ENCODE measurements at regions not wholly inside any gene's neighbourhood (a gene's known extent, or its start where the extent isn't known, plus 50 kb on each side); places are given as distances from the start of the nearest gene placed in this dataset.

DNA sequence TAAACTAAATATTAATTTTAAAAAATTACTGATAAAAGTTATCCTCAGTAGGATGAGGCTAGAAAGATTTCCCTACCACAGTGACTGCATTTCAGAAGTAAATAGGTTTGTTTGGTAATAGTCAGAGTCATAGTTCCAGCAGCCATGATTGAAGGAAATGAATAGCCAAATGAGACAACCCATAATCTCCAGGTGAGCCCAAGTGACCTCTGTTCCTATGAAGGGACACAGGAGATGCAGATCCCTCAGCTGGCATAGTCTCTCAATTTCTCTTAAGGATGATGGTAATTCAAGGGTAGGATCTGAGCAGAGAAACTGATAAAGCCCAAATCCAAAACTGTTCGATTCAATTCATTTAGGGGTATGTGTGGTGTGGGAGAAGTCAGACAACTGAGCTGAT lies 461.8 kb downstream of the RAP2B start:
- no peak overlapping the region for H3K4me3 ChIP-seq (ENCODE audit: control insufficient read depth in 1 of 7, extremely low read depth in 1 of 7, insufficient read depth in 4 of 7, low read depth in 2 of 7, low read length in 6 of 7)
- CTCF ChIA-PET = interaction anchor here (1.2 to 1.5 kb wide), 2 partner anchors 10 to 16 kb away, joined by 4 read pairs; no protein-coding TSS in a partner anchor
- H3K27ac ChIP-seq (ENCODE audit: insufficient read depth in 1 of 2, low read depth in 1 of 2, low read length in 2 of 2, poor library complexity in 1 of 2, severe bottlenecking in 2 of 2) = no peak overlapping the region
- peaks cover 0 to 4% (median 0%) of the 10 kb centered on the region in 5 experiments for H3K9me3 ChIP-seq (ENCODE audit: control extremely low read depth in 1 of 5, control insufficient read depth in 4 of 5, insufficient read depth in 2 of 5, low read depth in 1 of 5, low read length in 4 of 5)
- H3K36me3 ChIP-seq (ENCODE audit: control insufficient read depth in 4 of 4, insufficient read depth in 4 of 4, low read length in 3 of 4) = no peaks in the 10 kb centered on the region
- POLR2A ChIA-PET = no interaction called here
- no peak for DNase-seq
- H3K27me3 ChIP-seq (replicated peaks in 2 of 5; ENCODE audit: control insufficient read depth in 4 of 5, insufficient read depth in 5 of 5, low read length in 4 of 5) = no peaks in the 10 kb centered on the region
- H3K4me1 ChIP-seq (ENCODE audit: control extremely low read depth in 1 of 4, control insufficient read depth in 4 of 4, insufficient read depth in 4 of 4, low read length in 3 of 4) = peaks cover 5 to 30% (median 15%) of the 10 kb centered on the region in 4 experiments
- WGBS (ENCODE audit: insufficient coverage) = 100% methylated on average over 1 of the region's 1 CpG

DNA sequence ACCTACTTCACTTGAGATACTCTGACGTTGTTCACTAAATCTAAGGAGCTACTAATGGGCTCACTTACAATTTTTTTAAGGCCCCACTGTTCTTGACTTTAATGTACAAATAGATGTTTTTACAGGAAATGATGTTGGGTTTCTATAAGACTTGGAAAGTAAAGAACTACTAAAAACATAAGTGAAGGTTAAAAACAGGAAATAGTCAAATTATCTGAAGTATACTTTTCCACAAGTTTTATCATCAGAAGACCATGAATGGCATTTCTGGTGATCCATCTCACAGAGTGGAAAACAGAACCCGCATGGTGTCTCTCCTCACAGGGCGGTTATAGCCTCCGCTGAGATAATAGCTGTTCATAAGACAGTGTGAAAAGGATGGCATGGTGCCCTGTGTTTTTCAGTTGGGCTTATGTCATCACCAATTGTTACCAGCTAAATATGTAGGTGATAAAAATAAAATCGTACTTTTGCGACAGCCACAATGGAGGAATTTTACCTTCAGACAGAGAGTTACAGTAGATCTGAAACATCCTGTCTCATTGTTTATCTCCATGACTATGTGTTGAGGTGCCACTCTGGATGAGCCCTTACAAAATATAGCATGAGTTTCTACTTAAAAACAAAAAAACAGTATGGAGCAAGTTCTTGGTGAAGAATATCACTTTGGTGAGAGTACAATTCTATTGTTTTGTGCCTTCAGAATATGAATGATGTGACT lies 462.4 kb downstream of the RAP2B start:
- no peak overlapping the region for H3K27ac ChIP-seq (ENCODE audit: insufficient read depth in 1 of 2, low read depth in 1 of 2, low read length in 2 of 2, poor library complexity in 1 of 2, severe bottlenecking in 2 of 2)
- H3K4me3 ChIP-seq (ENCODE audit: control insufficient read depth in 1 of 7, extremely low read depth in 1 of 7, insufficient read depth in 4 of 7, low read depth in 2 of 7, low read length in 6 of 7) = no peak overlapping the region
- peaks cover 0 to 4% (median 0%) of the 10 kb centered on the region in 5 experiments for H3K9me3 ChIP-seq (ENCODE audit: control extremely low read depth in 1 of 5, control insufficient read depth in 4 of 5, insufficient read depth in 2 of 5, low read depth in 1 of 5, low read length in 4 of 5)
- DNase-seq = peak in 1 of 3 donors; percentile 19
- H3K27me3 ChIP-seq (replicated peaks in 2 of 5; ENCODE audit: control insufficient read depth in 4 of 5, insufficient read depth in 5 of 5, low read length in 4 of 5) = no peaks in the 10 kb centered on the region
- WGBS (ENCODE audit: insufficient coverage) = 100% methylated on average over 2 of the region's 6 CpGs
- POLR2A ChIA-PET = no interaction called here
- CTCF ChIA-PET = interaction anchor here (1.2 to 1.5 kb wide), 2 partner anchors 10 to 15 kb away, joined by 4 read pairs; no protein-coding TSS in a partner anchor
- H3K36me3 ChIP-seq (ENCODE audit: control insufficient read depth in 4 of 4, insufficient read depth in 4 of 4, low read length in 3 of 4) = no peaks in the 10 kb centered on the region
- peaks cover 7 to 32% (median 20%) of the 10 kb centered on the region in 4 experiments for H3K4me1 ChIP-seq (ENCODE audit: control extremely low read depth in 1 of 4, control insufficient read depth in 4 of 4, insufficient read depth in 4 of 4, low read length in 3 of 4)

DNA sequence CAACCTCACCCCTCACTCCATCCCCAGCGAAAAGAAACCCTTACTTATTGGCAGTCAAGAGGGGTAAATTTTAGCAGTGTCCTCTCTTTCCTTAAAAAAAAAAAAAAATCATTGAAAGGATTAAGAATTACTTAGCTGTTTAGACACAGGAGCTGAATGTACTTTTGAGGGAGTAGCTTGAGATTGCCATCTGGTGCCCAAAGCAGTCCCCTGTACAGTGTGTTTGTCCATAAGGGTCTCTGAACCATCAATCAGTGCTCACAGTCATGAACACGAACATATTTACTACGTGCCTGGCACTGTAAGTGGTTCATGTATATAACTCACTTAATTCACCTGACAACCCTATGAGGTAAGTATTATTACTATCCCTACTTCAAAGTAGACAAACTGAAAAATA lies 463.5 kb downstream of the RAP2B start:
- H3K27ac ChIP-seq (ENCODE audit: insufficient read depth in 1 of 2, low read depth in 1 of 2, low read length in 2 of 2, poor library complexity in 1 of 2, severe bottlenecking in 2 of 2) = no peak overlapping the region
- ChIA-PET POLR2A (no interaction called here), CTCF (interaction anchor here (0.7 kb wide), 1 partner anchor 665 kb away, joined by 3 read pairs; no protein-coding TSS in a partner anchor)
- H3K4me1 ChIP-seq (ENCODE audit: control extremely low read depth in 1 of 4, control insufficient read depth in 4 of 4, insufficient read depth in 4 of 4, low read length in 3 of 4) = peaks cover 7 to 32% (median 20%) of the 10 kb centered on the region in 4 experiments
- DNase-seq = peak in 1 of 3 donors; percentile 14
- H3K9me3 ChIP-seq (ENCODE audit: control extremely low read depth in 1 of 5, control insufficient read depth in 4 of 5, insufficient read depth in 2 of 5, low read depth in 1 of 5, low read length in 4 of 5) = peaks cover 0 to under 1% (median 0%) of the 10 kb centered on the region in 5 experiments
- WGBS (ENCODE audit: insufficient coverage) = no CpG with 5 or more reads among the region's 3 CpGs
- no peak overlapping the region for H3K4me3 ChIP-seq (ENCODE audit: control insufficient read depth in 1 of 7, extremely low read depth in 1 of 7, insufficient read depth in 4 of 7, low read depth in 2 of 7, low read length in 6 of 7)
- H3K36me3 ChIP-seq (ENCODE audit: control insufficient read depth in 4 of 4, insufficient read depth in 4 of 4, low read length in 3 of 4) = no peaks in the 10 kb centered on the region
- H3K27me3 ChIP-seq (replicated peaks in 2 of 5; ENCODE audit: control insufficient read depth in 4 of 5, insufficient read depth in 5 of 5, low read length in 4 of 5) = no peaks in the 10 kb centered on the region

DNA sequence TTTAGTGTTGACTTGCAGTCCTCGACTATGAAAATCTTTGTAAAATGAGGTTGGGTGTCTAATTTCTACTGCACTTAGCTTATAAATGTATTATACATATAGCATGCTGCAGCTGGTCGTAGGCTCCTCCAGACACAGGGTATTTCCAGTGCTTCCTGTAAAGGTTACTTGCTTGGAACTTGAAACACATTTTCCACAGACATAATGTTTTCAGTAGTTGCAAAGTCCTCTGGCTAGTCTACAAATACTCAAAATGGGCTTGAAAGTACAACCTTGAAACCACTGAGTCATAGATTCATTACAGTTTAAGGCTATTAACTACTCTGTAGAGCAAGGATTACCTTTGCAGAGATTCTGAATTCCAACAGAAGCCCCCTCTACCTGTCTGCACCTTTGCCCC lies 464.1 kb downstream of the RAP2B start:
- Histone ChIP-seq H3K36me3 (ENCODE audit: control insufficient read depth in 4 of 4, insufficient read depth in 4 of 4, low read length in 3 of 4) (no peaks in the 10 kb centered on the region), H3K27ac (ENCODE audit: insufficient read depth in 1 of 2, low read depth in 1 of 2, low read length in 2 of 2, poor library complexity in 1 of 2, severe bottlenecking in 2 of 2) (no peak overlapping the region), H3K4me1 (ENCODE audit: control extremely low read depth in 1 of 4, control insufficient read depth in 4 of 4, insufficient read depth in 4 of 4, low read length in 3 of 4) (peaks cover 7 to 32% (median 20%) of the 10 kb centered on the region in 4 experiments), H3K27me3 (replicated peaks in 2 of 5; ENCODE audit: control insufficient read depth in 4 of 5, insufficient read depth in 5 of 5, low read length in 4 of 5) (no peaks in the 10 kb centered on the region), H3K9me3 (ENCODE audit: control extremely low read depth in 1 of 5, control insufficient read depth in 4 of 5, insufficient read depth in 2 of 5, low read depth in 1 of 5, low read length in 4 of 5) (no peaks in the 10 kb centered on the region), H3K4me3 (ENCODE audit: control insufficient read depth in 1 of 7, extremely low read depth in 1 of 7, insufficient read depth in 4 of 7, low read depth in 2 of 7, low read length in 6 of 7) (no peak overlapping the region)
- WGBS (ENCODE audit: insufficient coverage) = 100% methylated on average over 1 of the region's 2 CpGs
- ChIA-PET CTCF (interaction anchor here (1.2 kb wide), 1 partner anchor 16 kb away, joined by 3 read pairs; no protein-coding TSS in a partner anchor), POLR2A (no interaction called here)
- no peak for DNase-seq

DNA sequence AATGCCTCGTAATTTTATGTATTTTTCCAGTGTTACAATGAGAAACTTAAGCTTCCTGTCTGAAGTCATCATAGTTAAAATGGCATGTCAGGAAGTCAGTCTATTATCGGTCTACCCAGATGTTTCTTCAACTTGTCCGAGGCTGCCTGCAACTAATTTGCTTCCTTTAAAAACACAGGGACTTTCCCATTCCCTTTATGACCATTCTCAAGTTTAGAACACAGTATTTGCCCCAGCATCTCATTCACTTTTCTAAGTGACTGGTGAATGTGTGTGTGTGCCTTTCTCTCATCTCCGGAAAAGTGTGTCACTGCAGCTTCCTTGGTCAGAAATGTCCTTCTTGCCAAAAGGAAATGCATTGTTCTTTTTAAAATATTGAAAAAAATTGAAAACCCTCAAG lies 466.6 kb downstream of the RAP2B start:
- H3K36me3 ChIP-seq (ENCODE audit: control insufficient read depth in 4 of 4, insufficient read depth in 4 of 4, low read length in 3 of 4) = no peaks in the 10 kb centered on the region
- H3K4me1 ChIP-seq (ENCODE audit: control extremely low read depth in 1 of 4, control insufficient read depth in 4 of 4, insufficient read depth in 4 of 4, low read length in 3 of 4) = peaks cover 5 to 22% (median 14%) of the 10 kb centered on the region in 4 experiments
- peak overlapping the region in 4 of 7 experiments; percentile 1 to 45 (median 36) for H3K4me3 ChIP-seq (ENCODE audit: control insufficient read depth in 1 of 7, extremely low read depth in 1 of 7, insufficient read depth in 4 of 7, low read depth in 2 of 7, low read length in 6 of 7)
- POLR2A ChIA-PET = no interaction called here
- H3K27ac ChIP-seq (ENCODE audit: insufficient read depth in 1 of 2, low read depth in 1 of 2, low read length in 2 of 2, poor library complexity in 1 of 2, severe bottlenecking in 2 of 2) = peak overlapping the region in 1 of 2 experiments; percentile 18
- WGBS (ENCODE audit: insufficient coverage) = 0% methylated on average over 2 of the region's 4 CpGs
- H3K27me3 ChIP-seq (replicated peaks in 2 of 5; ENCODE audit: control insufficient read depth in 4 of 5, insufficient read depth in 5 of 5, low read length in 4 of 5) = no peaks in the 10 kb centered on the region
- no peaks in the 10 kb centered on the region for H3K9me3 ChIP-seq (ENCODE audit: control extremely low read depth in 1 of 5, control insufficient read depth in 4 of 5, insufficient read depth in 2 of 5, low read depth in 1 of 5, low read length in 4 of 5)
- CTCF ChIA-PET = no interaction called here
- DNase-seq = peak; percentile 68 to 97 (median 94)

DNA sequence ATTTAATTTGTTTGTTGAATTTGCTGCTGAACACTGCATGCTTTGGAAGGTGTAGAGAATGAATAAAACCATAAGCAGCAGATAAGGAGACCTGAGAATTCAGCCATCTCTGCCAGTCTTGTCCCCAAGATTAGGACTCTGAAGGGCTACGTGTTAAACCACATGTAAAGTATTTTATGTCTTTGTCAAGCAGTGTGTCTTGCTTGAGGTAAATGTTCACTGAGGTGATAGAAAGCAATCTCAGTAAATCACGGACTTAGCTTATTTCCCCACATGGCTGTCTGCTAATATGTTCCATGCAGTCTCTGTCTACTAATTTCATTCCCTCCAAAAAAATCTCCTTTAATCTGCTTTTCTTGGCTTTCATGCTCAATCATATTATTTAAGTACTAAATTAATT lies 467.1 kb downstream of the RAP2B start:
- POLR2A ChIA-PET = no interaction called here
- Histone ChIP-seq H3K27ac (ENCODE audit: insufficient read depth in 1 of 2, low read depth in 1 of 2, low read length in 2 of 2, poor library complexity in 1 of 2, severe bottlenecking in 2 of 2) (peak overlapping the region in 1 of 2 experiments; percentile 18), H3K9me3 (ENCODE audit: control extremely low read depth in 1 of 5, control insufficient read depth in 4 of 5, insufficient read depth in 2 of 5, low read depth in 1 of 5, low read length in 4 of 5) (no peaks in the 10 kb centered on the region)

DNA sequence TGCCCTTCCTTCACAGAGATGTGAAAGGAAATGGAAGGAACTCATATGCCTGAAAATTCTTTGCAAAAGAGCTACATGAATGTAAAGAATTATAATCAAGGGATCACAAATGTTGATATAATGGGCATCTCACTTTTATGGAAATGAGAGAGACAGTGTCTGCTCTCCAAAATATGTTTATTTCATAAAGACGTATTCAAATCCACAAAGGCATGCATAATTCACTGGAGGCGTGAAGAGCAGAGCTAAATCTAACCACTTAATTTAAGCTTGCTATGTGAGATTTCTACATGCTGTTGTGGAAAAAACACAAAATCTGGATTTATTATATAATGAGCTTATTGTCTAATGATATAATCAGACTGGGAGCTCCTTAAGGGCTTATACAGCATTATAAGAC lies 469.1 kb downstream of the RAP2B start:
- H3K27ac ChIP-seq (ENCODE audit: insufficient read depth in 1 of 2, low read depth in 1 of 2, low read length in 2 of 2, poor library complexity in 1 of 2, severe bottlenecking in 2 of 2) = no peak overlapping the region
- peaks cover 5 to 19% (median 12%) of the 10 kb centered on the region in 4 experiments for H3K4me1 ChIP-seq (ENCODE audit: control extremely low read depth in 1 of 4, control insufficient read depth in 4 of 4, insufficient read depth in 4 of 4, low read length in 3 of 4)
- no peak overlapping the region for H3K4me3 ChIP-seq (ENCODE audit: control insufficient read depth in 1 of 7, extremely low read depth in 1 of 7, insufficient read depth in 4 of 7, low read depth in 2 of 7, low read length in 6 of 7)
- no CpG with 5 or more reads among the region's 2 CpGs for WGBS (ENCODE audit: insufficient coverage)
- H3K27me3 ChIP-seq (replicated peaks in 2 of 5; ENCODE audit: control insufficient read depth in 4 of 5, insufficient read depth in 5 of 5, low read length in 4 of 5) = no peaks in the 10 kb centered on the region
- no peaks in the 10 kb centered on the region for H3K9me3 ChIP-seq (ENCODE audit: control extremely low read depth in 1 of 5, control insufficient read depth in 4 of 5, insufficient read depth in 2 of 5, low read depth in 1 of 5, low read length in 4 of 5)
- POLR2A ChIA-PET = no interaction called here
- H3K36me3 ChIP-seq (ENCODE audit: control insufficient read depth in 4 of 4, insufficient read depth in 4 of 4, low read length in 3 of 4) = no peaks in the 10 kb centered on the region
- CTCF ChIA-PET = no interaction called here
- DNase-seq = no peak

More for the DNA sequence above, 467.1 kb downstream of the RAP2B start:
- CTCF ChIA-PET = interaction anchor here (1.6 kb wide), 1 partner anchor 16 kb away, joined by 4 read pairs; no protein-coding TSS in a partner anchor
- no peak for DNase-seq
- Histone ChIP-seq H3K4me1 (ENCODE audit: control extremely low read depth in 1 of 4, control insufficient read depth in 4 of 4, insufficient read depth in 4 of 4, low read length in 3 of 4) (peaks cover 5 to 19% (median 14%) of the 10 kb centered on the region in 4 experiments), H3K36me3 (ENCODE audit: control insufficient read depth in 4 of 4, insufficient read depth in 4 of 4, low read length in 3 of 4) (no peaks in the 10 kb centered on the region), H3K4me3 (ENCODE audit: control insufficient read depth in 1 of 7, extremely low read depth in 1 of 7, insufficient read depth in 4 of 7, low read depth in 2 of 7, low read length in 6 of 7) (no peak overlapping the region), H3K27me3 (replicated peaks in 2 of 5; ENCODE audit: control insufficient read depth in 4 of 5, insufficient read depth in 5 of 5, low read length in 4 of 5) (no peaks in the 10 kb centered on the region)
- WGBS (ENCODE audit: insufficient coverage) = 90% methylated on average over 1 of the region's 2 CpGs
